ENCODE measurements at regions not wholly inside any gene's neighbourhood (a gene's known extent, or its start where the extent isn't known, plus 50 kb on each side); places are given as distances from the start of the nearest gene placed in this dataset.

DNA sequence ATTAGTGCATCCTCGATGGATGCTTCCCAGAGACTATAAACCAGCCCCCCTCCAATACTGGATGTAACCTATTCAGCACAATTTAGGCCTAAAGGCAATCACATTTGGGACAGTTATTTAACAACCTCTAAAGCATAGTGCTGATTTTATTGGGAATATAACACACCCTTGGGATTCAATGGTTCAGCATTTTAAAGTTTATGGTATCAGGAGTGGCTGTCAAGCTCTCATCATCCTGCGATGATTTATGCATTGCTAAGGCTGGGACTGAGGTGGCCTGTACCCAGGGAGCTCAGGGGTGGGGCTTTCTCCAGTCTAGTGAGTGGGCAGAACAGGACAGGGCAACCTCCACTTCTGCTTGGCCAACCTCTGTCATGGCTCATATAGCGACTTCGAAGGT, 464.9 kb downstream of the INHBA start:
- DNase-seq (ENCODE audit: low spot score) = no peak

DNA sequence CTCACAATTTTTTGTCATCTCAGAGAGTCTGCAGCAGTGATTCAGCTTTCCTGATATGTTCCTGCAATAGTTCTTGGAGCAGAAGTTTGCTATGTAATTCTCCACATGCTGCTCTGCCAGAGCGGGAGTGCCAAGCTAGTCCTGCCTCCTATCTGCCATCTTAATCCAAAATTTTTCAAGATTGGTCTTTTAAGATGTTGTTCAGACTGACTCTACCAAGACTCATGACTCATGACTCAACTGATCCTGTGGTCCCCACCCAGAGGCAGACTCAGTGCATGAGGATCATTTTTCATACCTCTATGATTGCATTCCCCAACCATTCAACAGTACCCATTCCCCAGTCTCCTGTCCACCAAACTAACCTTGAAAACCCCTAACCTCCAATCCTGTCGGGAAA, 470.8 kb downstream of the INHBA start:
- no peak for DNase-seq (ENCODE audit: low spot score)

DNA sequence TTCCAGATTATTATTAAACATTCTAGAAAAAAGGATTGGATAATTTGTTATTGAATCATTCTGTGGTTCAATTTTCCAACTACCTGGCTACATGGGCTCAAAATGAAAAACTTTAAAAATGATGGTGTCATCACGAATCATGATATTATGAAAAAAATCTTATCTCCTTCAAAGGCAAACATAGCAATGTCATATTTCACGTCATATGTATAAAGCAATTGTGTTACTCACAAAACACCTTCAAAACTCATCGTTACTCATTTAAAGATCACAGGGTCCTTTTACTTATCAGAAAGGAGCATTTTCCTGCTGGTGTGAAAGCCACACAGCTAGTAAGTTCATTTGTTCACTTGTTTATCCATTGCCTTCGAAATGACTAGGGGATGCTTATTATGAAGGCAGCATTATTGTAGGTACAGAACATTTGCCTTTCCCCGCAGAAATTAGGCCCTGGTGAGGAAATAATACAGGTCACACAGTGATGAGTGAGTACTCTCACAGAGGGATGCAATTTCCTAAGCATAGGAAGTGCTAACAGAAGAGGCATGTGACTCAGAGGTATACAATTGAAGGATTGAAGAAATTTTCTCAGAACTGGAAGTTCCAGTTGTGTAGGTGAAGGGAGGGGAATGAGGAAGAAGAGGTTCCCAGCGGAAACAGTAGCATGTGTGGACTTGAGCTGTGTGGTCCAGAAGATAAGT, 478.7 kb downstream of the INHBA start:
- no peak for DNase-seq (ENCODE audit: low spot score)

DNA sequence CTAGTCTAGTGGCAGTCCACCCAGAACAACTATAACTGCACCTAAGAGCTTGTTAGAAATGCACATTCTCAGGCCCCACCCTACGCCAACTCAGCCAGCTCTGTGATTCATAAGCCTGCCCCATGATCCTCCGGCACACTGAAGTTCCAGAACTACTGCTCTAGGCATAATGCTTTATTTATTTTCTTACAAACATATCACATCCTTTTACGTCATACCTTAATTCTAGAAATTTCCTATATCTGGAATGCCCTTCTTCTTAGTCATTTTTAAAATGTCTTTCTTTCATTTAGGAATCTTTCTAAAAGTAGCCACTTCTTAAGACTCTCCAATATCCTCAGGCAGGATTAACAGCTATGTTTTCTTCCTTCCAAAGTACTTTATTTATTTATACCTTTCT, 480.1 kb downstream of the INHBA start:
- DNase-seq (ENCODE audit: low spot score) = no peak

DNA sequence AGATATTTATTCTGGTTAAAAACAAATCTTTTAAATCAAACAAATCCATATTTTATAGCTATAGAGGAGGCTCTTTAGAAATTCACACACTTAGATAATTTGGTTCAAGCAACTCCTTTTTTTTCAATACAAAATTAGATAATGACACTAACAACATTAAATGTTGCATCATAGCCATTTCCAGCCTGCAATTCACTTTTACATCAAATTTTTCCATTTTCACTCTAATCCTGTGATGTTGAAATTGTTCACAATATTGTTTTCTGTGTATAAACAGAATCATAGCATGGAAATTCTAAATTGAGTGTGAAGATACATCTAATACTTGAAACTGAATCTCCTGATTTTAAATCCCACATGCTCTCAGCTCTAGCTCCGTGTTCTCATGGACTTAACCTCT, 482.6 kb downstream of the INHBA start:
- no peak for DNase-seq (ENCODE audit: low spot score)

DNA sequence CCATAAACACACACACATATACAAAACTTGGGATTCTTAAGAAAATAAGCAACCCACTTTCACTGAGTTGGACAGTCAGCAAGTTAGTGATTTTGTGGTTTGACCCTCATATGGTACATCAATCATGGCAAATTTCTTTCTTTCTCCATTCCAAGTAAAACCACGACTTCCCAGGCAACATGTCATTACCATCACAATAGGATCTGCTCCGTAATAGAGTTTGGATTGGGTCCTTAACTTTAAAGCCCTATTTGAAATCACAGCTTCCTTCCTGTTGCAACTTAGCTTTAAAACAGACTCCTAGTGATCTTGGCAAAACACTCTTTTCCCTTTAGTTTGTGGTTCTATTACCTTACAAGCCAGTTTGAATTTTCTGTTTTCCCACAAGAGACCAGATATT, 483.6 kb downstream of the INHBA start:
- peak; percentile 26 for DNase-seq (ENCODE audit: low spot score)

DNA sequence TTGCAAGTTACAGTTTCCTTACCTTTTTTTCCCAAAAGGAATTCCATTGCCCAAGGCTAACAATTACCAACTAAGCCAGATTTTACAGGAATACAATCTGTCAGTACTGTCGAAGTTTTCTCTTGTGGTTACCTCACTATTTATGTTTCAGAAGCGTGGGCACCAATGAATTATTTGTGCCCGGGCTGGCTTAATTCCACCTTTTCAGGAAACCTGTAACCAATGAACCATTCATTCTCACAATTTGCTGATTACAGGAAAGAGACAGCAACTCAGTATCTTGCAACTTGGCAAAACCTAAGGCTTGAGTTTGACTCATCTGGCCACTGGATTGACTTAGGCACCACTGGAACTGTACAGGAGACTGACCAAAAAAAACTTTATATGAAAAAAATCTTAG, 485.6 kb downstream of the INHBA start:
- DNase-seq (ENCODE audit: low spot score) = no peak

DNA sequence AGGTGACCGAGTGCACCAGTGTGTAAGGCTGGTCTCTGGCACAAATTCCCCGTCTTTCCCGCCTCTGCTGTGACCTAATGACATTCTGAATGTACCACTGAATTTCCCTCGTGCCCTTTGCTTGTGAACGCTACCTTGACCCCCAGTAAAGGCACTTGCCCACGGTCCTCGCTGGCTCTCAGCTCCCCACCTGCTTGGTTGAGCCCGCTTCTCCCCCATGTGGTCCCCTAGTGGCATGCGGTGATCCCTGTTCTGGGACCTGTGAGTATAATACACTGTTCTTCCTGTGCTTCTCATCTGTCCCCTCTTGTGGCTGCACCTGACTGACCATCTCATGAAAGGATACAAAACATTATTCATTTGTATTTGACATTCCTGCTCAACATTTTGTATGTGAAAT, 495.7 kb downstream of the INHBA start:
- no peak for DNase-seq (ENCODE audit: low spot score)

DNA sequence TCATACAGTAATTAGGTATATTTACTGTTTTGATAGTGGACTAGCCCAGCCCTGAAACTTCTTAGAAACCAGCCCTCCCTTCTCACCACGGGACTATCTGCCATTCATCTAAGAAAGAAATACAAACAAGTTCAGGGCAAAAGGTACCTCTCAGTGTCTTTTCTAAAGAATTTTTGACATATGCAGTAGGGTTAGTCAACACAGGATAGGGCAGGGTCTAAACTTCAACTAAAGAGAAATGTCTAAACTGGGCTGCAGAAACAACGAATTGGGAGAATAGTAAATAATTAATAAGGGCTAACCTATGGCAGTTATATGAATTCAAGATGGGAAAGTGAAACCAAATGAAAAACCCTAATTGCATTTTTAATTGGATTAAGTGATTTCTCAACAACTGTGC, 496.6 kb downstream of the INHBA start:
- no peak for DNase-seq (ENCODE audit: low spot score)

DNA sequence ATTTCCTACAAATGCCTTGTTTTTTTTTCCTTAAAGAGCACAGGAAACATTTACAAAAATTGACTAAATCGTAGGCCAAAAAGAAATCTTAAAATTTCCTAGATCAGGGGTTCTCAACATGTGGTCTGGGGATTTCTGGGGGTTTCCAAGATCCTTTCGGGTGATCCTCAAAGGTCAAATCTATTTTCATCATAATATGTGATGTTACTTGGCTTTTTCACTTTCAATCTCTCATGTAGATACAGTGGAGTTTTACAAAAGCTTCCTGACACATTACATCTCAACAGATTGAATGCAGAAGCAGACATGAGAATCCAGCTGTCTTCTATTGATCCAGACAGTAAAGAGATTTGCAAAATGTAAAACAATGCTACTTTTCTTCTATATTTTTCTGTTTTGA, 497.3 kb downstream of the INHBA start:
- DNase-seq (ENCODE audit: low spot score) = no peak

DNA sequence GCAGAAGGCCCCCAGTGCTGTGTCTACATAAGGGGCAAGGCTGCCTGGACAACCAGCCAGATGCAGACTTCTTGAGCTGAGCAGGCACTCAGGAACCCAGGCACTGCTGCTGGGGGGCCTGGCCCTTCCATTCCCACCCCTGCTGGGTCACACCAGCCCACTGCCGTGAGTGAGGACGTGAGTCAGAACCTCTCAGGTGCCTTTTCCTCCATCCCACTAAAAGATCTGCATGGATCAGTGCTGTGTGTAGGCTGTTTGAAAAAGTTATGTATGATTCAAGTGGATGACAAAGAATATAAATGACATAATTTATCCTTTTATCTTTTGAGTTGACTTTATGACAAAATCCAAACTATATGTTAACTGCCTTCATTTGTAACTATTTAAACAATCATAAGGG, 499.3 kb downstream of the INHBA start:
- no peak for DNase-seq (ENCODE audit: low spot score)

DNA sequence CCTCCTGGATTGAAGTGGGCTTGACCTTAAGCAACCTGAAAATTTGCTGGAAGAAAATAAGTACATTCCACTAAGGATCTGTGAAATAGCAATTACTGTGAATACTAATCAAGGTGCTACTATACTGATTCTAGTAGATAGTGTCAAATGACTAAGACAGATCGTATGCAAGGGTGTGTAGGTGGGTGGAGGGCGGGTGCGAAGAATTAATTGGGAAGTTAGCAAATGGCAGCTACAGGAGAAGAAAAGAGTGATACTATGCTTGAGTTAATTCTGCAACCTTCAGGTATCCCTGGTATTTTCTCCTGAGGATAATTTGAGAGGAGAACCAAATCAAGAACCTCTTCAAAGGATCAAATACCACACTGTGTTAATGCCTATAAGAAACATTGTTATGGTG, 501.9 kb downstream of the INHBA start:
- DNase-seq (ENCODE audit: low spot score) = no peak

DNA sequence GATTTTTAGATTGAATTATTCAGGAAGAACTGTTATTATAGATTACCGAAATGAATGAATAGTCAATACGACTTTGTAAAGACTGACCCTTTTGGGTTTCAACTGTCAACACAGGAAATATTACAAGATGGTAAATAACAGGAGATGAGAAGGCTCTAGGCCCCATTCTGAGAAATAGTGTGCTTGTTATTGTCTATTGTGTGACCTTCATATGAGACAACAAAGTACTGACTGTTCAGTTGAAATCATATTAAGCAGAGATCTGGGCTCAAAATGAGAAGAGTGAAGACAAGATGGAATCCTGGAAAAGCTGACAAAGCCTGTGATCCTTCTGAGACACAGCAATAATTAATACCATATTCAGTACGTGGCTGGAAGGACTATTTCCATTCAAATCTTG, 503.8 kb downstream of the INHBA start:
- no peak for DNase-seq (ENCODE audit: low spot score)

DNA sequence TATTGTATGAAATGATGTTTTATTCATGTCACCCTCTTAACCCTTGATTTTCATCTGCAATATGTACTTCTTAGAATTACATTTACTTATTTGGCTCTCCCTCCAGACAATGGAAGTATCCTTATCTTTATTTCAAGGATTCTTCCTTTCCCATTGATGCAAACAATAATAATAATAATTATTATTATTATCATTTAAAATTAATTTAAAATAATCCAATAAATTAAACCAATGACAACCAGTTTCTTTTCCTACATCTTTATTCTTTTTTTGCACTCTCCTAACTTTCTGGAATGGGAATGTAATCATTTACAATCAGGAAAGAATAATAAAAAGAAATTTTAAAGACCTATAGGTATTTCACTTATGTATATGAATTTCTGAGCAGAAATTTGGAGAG, 504.4 kb downstream of the INHBA start:
- DNase-seq (ENCODE audit: low spot score) = no peak

DNA sequence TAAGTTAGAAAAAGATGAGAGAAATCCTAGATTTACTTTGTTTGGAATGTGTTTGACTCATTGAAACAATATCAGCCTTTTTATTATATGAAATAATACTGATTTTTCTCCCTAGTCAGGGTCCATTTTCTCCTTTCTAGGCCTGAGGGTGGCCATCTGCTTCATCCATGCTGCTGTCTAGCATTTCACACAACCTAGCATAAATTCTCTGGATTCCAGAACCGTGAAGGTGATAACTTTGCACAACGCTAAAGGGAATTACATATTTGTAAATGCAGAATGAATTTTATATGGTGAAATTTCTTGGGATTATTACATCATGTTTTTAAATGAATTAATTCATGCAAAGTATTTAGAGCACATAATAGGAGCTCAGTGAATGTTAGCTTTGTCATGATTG, 505.1 kb downstream of the INHBA start:
- no peak for DNase-seq (ENCODE audit: low spot score)

DNA sequence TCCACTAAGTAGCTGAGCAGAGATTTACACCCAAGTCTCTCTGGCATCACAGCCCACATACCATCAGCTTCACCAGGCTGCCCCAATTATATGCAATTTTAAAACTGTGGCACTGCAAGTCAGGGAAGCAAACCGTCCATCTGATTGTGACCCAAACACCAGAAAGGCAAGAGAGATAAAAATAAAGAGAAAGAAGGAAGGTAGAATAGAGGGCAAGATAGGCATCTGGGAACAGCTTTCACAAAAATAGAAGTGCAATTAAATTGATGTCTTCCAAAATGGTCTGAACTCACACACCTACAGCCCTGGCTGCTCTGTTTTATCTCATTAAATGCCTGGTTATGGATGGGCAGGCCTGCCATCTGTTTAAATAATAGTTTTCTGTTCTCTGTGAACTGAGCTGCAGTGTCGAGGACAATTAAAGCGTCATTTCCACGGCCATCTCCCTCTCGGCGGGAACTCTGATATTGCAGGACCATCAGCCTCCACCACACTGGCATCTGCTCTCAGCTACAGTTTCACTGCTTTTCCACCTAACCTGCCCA, 509.1 kb downstream of the INHBA start:
- no peak for DNase-seq (ENCODE audit: low spot score)

DNA sequence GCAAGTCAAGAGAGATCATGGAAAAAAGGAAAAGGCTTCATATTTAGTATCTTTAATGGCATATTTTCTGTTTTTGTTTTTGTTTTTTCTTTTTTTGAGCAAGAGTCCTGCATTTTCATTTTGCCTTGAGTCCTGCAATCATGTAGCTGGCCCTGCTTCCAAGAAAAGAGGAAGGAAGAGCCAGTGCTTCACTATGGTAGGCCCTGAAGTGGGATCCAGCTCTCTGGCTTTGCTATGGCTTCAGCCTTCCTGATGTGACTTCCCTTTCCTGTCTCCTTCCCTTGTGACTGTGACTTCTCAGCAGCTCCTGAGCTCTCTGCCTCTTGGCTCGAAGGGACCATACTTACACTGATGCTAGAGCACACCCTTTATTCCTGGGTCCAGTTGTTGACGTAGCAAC, 512.3 kb downstream of the INHBA start:
- DNase-seq (ENCODE audit: low spot score) = no peak

DNA sequence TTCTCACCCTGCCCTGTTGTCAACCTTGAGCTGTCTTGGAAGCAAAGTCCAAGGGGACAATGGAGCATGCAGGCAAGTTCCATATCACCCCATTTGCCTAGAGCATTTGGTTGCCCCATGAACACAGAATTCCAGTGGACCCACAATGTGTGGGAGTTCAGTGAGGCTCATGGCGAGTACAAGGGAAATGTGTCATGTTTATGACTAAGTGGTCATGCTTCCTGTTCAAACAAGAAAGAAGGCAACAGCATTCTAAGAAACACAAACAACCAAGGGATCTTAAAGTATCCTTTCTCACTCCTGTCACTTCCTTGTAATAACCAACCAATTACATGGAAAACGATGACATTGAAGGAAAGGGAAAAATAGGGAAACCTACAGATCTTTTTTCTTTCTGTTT, 513.0 kb downstream of the INHBA start:
- DNase-seq (ENCODE audit: low spot score) = no peak

DNA sequence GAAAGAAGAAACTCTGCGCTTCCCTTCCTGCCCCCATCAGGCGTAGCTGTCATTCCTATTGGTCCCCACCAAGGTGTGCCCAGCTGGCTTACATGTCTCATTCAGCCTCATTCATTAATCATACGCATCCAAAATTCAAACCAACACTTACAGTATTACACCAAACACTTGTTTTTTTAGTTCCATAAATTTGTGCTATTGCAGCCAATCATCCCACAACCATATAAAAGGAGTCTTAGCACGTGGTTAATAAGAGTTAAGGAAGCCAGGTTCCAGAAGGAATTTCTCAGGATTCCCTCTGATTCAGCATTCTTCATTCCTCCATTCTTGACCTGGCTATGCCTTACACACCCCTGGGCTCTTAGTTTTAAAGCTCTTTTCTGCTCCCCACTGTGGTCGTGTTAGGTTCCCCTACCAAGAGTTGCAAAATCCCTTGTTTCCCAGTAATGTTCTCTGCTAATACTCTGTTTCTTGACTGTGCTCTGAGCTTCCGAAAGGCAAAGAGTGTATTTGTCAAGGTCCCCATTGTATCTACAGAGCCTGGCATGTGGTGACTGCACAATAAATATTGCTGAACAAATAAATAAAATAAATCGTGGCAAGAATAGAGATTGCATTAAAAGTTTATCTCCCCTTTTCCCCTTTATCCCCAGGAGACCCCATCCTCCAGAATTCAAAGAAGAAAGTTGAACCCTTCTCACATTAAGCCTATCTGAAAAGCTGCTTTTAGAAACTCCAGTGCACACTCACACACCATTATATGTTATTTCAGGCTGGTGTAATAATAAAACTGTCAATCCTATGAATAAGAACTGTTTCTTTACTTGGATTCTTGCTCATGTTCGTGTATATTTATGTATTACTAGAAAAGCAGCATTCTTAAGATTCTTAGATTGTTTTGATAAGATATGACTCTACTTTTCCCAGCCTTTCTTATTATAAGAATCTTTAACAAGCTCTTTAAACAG, 514.4 kb downstream of the INHBA start:
- no peak for DNase-seq (ENCODE audit: low spot score)

DNA sequence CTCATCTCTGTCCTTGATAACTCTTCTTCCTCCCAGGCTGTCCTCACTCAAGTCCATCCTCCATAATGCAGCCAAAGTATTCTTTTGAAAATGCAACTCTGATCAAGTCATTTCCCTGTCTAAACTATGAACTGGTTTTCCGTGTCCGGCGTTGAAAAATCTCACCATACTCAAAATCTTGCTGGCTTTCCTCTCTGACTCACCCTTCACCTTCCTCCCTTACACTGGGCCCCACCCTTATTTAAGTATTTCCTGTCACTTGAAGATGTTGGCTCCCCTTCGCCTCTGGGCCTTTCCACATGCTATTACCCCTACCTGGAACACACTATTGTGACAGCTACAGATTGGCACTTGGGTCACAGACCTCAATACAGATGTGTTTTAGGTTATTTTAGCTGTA, 515.6 kb downstream of the INHBA start:
- DNase-seq (ENCODE audit: low spot score) = no peak

DNA sequence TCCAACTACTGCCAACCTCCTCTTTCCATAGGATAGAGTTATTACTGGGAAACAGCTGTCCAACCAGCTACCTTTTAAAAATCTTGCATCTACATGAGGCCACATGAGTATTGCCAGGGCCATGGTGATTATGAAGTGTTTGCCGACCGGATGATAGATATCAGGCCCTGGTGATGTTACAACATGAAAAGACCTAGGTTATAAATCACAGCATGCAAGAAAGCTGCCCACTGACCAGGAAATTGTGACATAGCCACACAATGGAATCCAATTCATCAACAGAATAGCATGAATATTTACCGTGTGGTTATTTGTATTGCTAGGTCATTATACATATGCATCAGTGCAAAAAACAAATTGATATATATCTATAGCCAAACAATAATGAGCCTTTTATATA, 517.0 kb downstream of the INHBA start:
- DNase-seq (ENCODE audit: low spot score) = no peak

DNA sequence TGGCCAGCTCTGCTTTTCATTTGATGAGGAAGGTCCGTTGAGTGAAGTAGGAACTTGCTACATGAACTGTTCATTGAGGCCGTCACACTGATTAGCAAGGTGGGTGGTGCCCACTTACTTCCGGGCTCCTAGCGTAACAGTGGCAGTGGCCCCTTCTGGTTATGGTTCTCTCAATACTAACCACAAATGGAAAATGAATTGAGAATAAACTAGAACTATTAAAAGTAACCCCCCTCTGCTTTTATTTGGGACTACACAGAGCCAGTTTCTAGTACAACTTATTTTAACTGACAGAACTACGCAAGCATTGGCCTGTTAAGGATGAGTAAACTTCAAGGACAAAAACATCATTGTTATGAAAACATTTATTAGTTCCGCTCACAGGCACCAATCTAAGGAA, 519.1 kb downstream of the INHBA start:
- DNase-seq (ENCODE audit: low spot score) = no peak

DNA sequence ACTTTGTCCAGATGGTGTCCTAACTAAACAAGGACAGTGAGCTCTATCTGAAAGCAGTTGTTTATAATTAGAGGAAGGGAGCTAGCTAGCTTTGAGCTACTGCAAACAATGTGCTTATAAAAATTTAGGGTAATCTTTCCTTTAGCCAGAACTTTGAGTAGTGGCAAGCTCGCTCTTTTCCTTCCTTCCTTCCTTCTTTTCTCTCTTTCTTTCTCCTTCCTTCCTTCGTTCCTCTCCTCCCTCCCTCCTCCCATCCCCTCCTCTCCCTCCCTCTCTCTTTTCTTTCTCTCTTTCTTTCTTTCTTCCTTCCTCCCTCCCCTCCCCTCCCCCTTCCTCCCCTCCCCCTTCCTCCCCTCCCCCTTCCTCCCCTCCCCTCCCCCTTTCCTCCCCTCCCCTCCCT, 520.1 kb downstream of the INHBA start:
- no peak for DNase-seq (ENCODE audit: low spot score)

All from iPS-NIHi11 (cell line).